Osteoblast (primary cell): ENCODE measurements at regions not wholly inside any gene's neighbourhood (a gene's known extent, or its start where the extent isn't known, plus 50 kb on each side); places are given as distances from the start of the nearest gene placed in this dataset.
"Not testable (repeated sequence)": the region's sequence is repeated elsewhere in the genome, so short reads cannot be mapped to it uniquely, and the experiment has no call there.

Experiments used
- DNase-seq: peaks from one replicate; pipeline ENCODE4 v3.0.0; 2011; ENCODE audit warnings: low spot score, mixed read lengths; ENCODE audit not compliant: insufficient read length; ENCODE audit errors: missing footprints
- H2AFZ ChIP-seq: 2 replicates; pipeline ENCODE4 v1.6.0; 2011; ENCODE audit warnings: mild to moderate bottlenecking, low read length
- H3K27ac ChIP-seq: 2 replicates; pipeline ENCODE4 v1.5.1; 2011; ENCODE audit warnings: mild to moderate bottlenecking, low read depth, low read length, moderate library complexity
- H3K27me3 ChIP-seq: 2 replicates; pipeline ENCODE4 v1.6.0; 2012; ENCODE audit warnings: mild to moderate bottlenecking, control low read depth, inconsistent platforms, low read length, moderate library complexity; ENCODE audit not compliant: insufficient read depth
- H3K36me3 ChIP-seq: 2 replicates; pipeline ENCODE4 v1.5.1; 2011; ENCODE audit warnings: mild to moderate bottlenecking, low read length, control low read depth, moderate library complexity; ENCODE audit not compliant: insufficient read depth
- H3K4me1 ChIP-seq: 2 replicates; pipeline ENCODE4 v1.5.1; 2011; ENCODE audit warnings: mild to moderate bottlenecking, low read length, control low read depth, moderate library complexity; ENCODE audit not compliant: insufficient read depth
- H3K4me2 ChIP-seq: 2 replicates; pipeline ENCODE4 v1.6.0; 2011; ENCODE audit warnings: mild to moderate bottlenecking, low read length; ENCODE audit not compliant: insufficient read depth
- H3K4me3 ChIP-seq: fragments of 200-600 bp; sonication (generic); 3 replicates; pipeline ENCODE4 v1.5.1; 2012; ENCODE audit warnings: mild to moderate bottlenecking, low read length, inconsistent platforms; ENCODE audit not compliant: insufficient read depth
- H3K79me2 ChIP-seq: 2 replicates; pipeline ENCODE4 v1.6.0; 2012; ENCODE audit warnings: mild to moderate bottlenecking, low read length, control low read depth, inconsistent platforms; ENCODE audit not compliant: insufficient read depth
- H3K9me3 ChIP-seq: 2 replicates; pipeline ENCODE4 v1.5.1; 2011; ENCODE audit warnings: low read depth, low read length, control low read depth
- H4K20me1 ChIP-seq: 2 replicates; pipeline ENCODE4 v1.6.0; 2012; ENCODE audit warnings: mild to moderate bottlenecking, low read length, control low read depth; ENCODE audit not compliant: insufficient read depth
- CTCF ChIP-seq: IDR thresholded peaks from 2 replicates; pipeline ENCODE4 v1.5.1; 2011; ENCODE audit warnings: mild to moderate bottlenecking, low read depth, low read length, moderate library complexity; ENCODE audit errors: extremely low read depth

- Histone ChIP-seq H3K4me3 (no peak overlapping the region), H3K4me2 (no peak overlapping the region), H3K4me1 (no peaks in the 10 kb centered on the region), H2AFZ (no peak overlapping the region), H3K27me3 (no peaks in the 10 kb centered on the region), H3K79me2 (no peaks in the 10 kb centered on the region), H4K20me1 (no peaks in the 10 kb centered on the region), H3K27ac (no peak overlapping the region), H3K9me3 (no peaks in the 10 kb centered on the region), H3K36me3 (no peaks in the 10 kb centered on the region)
- DNase-seq: no peak
- no peak for TF ChIP-seq CTCF
These were observed 142.5 kb upstream of the MSX2 start for GRCh38 chr5:174581894-174582293.

GRCh38 chr5:174583071-174583470 is 141.3 kb upstream of the MSX2 start:
- Histone ChIP-seq H3K79me2 (no peaks in the 10 kb centered on the region), H3K4me2 (no peak overlapping the region), H3K36me3 (no peaks in the 10 kb centered on the region), H3K9me3 (no peaks in the 10 kb centered on the region), H3K4me3 (no peak overlapping the region), H4K20me1 (no peaks in the 10 kb centered on the region), H3K27me3 (no peaks in the 10 kb centered on the region), H2AFZ (no peak overlapping the region), H3K27ac (no peak overlapping the region), H3K4me1 (no peaks in the 10 kb centered on the region)
- no peak for TF ChIP-seq CTCF
- DNase-seq: no peak

GRCh38 chr5:174585472-174585871 is 138.9 kb upstream of the MSX2 start:
- Histone ChIP-seq H3K4me3 (no peak overlapping the region), H2AFZ (no peak overlapping the region), H3K27ac (no peak overlapping the region), H3K9me3 (no peaks in the 10 kb centered on the region), H4K20me1 (no peaks in the 10 kb centered on the region), H3K36me3 (no peaks in the 10 kb centered on the region), H3K79me2 (no peaks in the 10 kb centered on the region), H3K27me3 (no peaks in the 10 kb centered on the region), H3K4me2 (no peak overlapping the region), H3K4me1 (no peaks in the 10 kb centered on the region)
- no peak for DNase-seq
- TF ChIP-seq CTCF: no peak

GRCh38 chr5:174586163-174586562 is 138.2 kb upstream of the MSX2 start:
- not testable (repeated sequence) for H3K4me2 ChIP-seq, DNase-seq, H3K27ac ChIP-seq, H2AFZ ChIP-seq, H3K4me1 ChIP-seq, H3K4me3 ChIP-seq, H4K20me1 ChIP-seq, H3K79me2 ChIP-seq, H3K27me3 ChIP-seq, H3K9me3 ChIP-seq, H3K36me3 ChIP-seq

- no peaks in the 10 kb centered on the region for H3K9me3 ChIP-seq
- H2AFZ ChIP-seq: no peak overlapping the region
- no peaks in the 10 kb centered on the region for H4K20me1 ChIP-seq
- H3K4me1 ChIP-seq: no peaks in the 10 kb centered on the region
- no peaks in the 10 kb centered on the region for H3K27me3 ChIP-seq
- TF ChIP-seq CTCF: no peak
- DNase-seq: no peak
- no peak overlapping the region for H3K27ac ChIP-seq
- H3K79me2 ChIP-seq: no peaks in the 10 kb centered on the region
- H3K36me3 ChIP-seq: no peaks in the 10 kb centered on the region
- H3K4me2 ChIP-seq: no peak overlapping the region
- H3K4me3 ChIP-seq: no peak overlapping the region
These were observed 135.4 kb upstream of the MSX2 start for GRCh38 chr5:174589011-174589410.
